HPDE6-E6E7 (cell line): ENCODE measurements at regions not wholly inside any gene's neighbourhood (a gene's known extent, or its start where the extent isn't known, plus 50 kb on each side); places are given as distances from the start of the nearest gene placed in this dataset.

ENCODE experiments used
- DNase-seq: peaks from one replicate; pipeline ENCODE4 v3.0.0; 2011; ENCODE audit warnings: missing footprints; ENCODE audit errors: extremely low spot score

GRCh38 chr7:136174477-136175125 is 197.4 kb upstream of the MTPN start:
- DNase-seq, result no peak

GRCh38 chr7:136173874-136174273 is 196.7 kb upstream of the MTPN start:
- no peak for DNase-seq

GRCh38 chr7:136171233-136171632 is 194.1 kb upstream of the MTPN start:
- no peak for DNase-seq

GRCh38 chr7:136168821-136169220 is 191.7 kb upstream of the MTPN start:
- DNase-seq, result no peak

- DNase-seq, result no peak
Measured at GRCh38 chr7:136167991-136168390, 190.8 kb upstream of the MTPN start.

- DNase-seq, result no peak
Measured at GRCh38 chr7:136166521-136166920, 189.4 kb upstream of the MTPN start.

- DNase-seq, result no peak
Measured at GRCh38 chr7:136163340-136163801, 186.2 kb upstream of the MTPN start.

GRCh38 chr7:136150311-136150710 is 173.2 kb upstream of the MTPN start:
- DNase-seq, result no peak

- DNase-seq, result no peak
Measured at GRCh38 chr7:136148920-136149319, 171.8 kb upstream of the MTPN start.

GRCh38 chr7:136146925-136147324 is 169.8 kb upstream of the MTPN start:
- DNase-seq, result no peak

GRCh38 chr7:136144182-136144581 is 167.0 kb upstream of the MTPN start:
- DNase-seq, result no peak

GRCh38 chr7:136143271-136143670 is 166.1 kb upstream of the MTPN start:
- DNase-seq, result no peak

- DNase-seq, result no peak
Measured at GRCh38 chr7:136142583-136142982, 165.4 kb upstream of the MTPN start.

GRCh38 chr7:136140469-136140868 is 163.3 kb upstream of the MTPN start:
- no peak for DNase-seq

- DNase-seq, result no peak
Measured at GRCh38 chr7:136139417-136139816, 162.3 kb upstream of the MTPN start.

- no peak for DNase-seq
Measured at GRCh38 chr7:136138991-136139390, 161.8 kb upstream of the MTPN start.

GRCh38 chr7:136136906-136137454 is 159.8 kb upstream of the MTPN start:
- no peak for DNase-seq

- DNase-seq, result peak; percentile 15
Measured at GRCh38 chr7:136134503-136134902, 157.3 kb upstream of the MTPN start.

GRCh38 chr7:136133551-136133950 is 156.4 kb upstream of the MTPN start:
- no peak for DNase-seq

GRCh38 chr7:136131304-136131630 is 154.1 kb upstream of the MTPN start:
- DNase-seq, result no peak

- no peak for DNase-seq
Measured at GRCh38 chr7:136130511-136131303, 153.5 kb upstream of the MTPN start.

GRCh38 chr7:136128050-136128449 is 150.9 kb upstream of the MTPN start:
- no peak for DNase-seq

- DNase-seq, result no peak
Measured at GRCh38 chr7:136123352-136123751, 146.2 kb upstream of the MTPN start.
